Tibial nerve (tissue), 4 donors: ENCODE measurements at regions not wholly inside any gene's neighbourhood (a gene's known extent, or its start where the extent isn't known, plus 50 kb on each side); places are given as distances from the start of the nearest gene placed in this dataset.

Source experiments
- DNase-seq, 2 donors: peaks; one replicate each; pipeline ENCODE4 v3.0.0-alpha.2; 2019; ENCODE audit warnings: low spot score in 2 of 2
- H3K27ac ChIP-seq, 4 donors: fragments of 200-600 bp; sonication (generic) in 3 of 4; one replicate each; pipeline ENCODE4 v1.5.1; 2017 to 2019; ENCODE audit warnings: mild to moderate bottlenecking in 1 of 4
- H3K27me3 ChIP-seq, 2 donors: fragments of 200-600 bp; sonication (generic) in 1 of 2; one replicate each; pipeline versions ENCODE4 v1.5.1 to v1.6.0; 2017 to 2019
- H3K36me3 ChIP-seq, 3 donors: fragments of 200-600 bp; sonication (generic); one replicate each; pipeline ENCODE4 v1.5.1; 2018 to 2019
- H3K4me1 ChIP-seq, 4 donors: fragments of 200-600 bp; sonication (generic) in 3 of 4; one replicate each; pipeline ENCODE4 v1.5.1; 2017 to 2019
- H3K4me3 ChIP-seq, 4 donors: fragments of 200-600 bp; sonication (generic) in 3 of 4; one replicate each; pipeline ENCODE4 v1.5.1; 2017 to 2019; ENCODE audit warnings: mild to moderate bottlenecking in 1 of 4, moderate library complexity in 1 of 4
- H3K9me3 ChIP-seq, 4 donors: fragments of 200-600 bp; sonication (generic) in 3 of 4; one replicate each; pipeline ENCODE4 v1.5.1; 2017 to 2019
- EP300 ChIP-seq, 2 donors: sonication (generic); formaldehyde crosslinking; IDR thresholded peaks; one replicate each; pipeline ENCODE4 v1.6.1; 2017; ENCODE audit warnings: antibody characterized with exemption in 2 of 2, mild to moderate bottlenecking in 1 of 2
- POLR2A ChIP-seq, 2 donors: fragments of 450-650 bp; IDR thresholded peaks; one replicate each; pipeline ENCODE4 v1.6.1; 2017; ENCODE audit warnings: antibody characterized with exemption in 2 of 2, mild to moderate bottlenecking in 2 of 2, moderate library complexity in 2 of 2
- WGBS, 2 donors: methylation state at CpG; one replicate each; pipeline ENCODE4 v1.1.5; 2018; 5-methylcytosine and 5-hydroxymethylcytosine counted together
- TF ChIP-seq, protein P1 (sequence below), 5 experiments: fragments of 200-600 bp in 3 of 5; fragments of 450-650 bp in 2 of 5; sonication (generic) in 3 of 5; IDR thresholded peaks; one replicate each; pipeline ENCODE4 v1.5.1; 2016 to 2019; ENCODE audit warnings: antibody characterized with exemption in 5 of 5, mild to moderate bottlenecking in 3 of 5, moderate library complexity in 2 of 5

- Histone ChIP-seq H3K27me3 (no peaks in the 10 kb centered on the region), H3K36me3 (no peaks in the 10 kb centered on the region)
- no peak for TF ChIP-seq POLR2A (IDR thresholded peaks at IDR 0.05)
- TF ChIP-seq, protein P1, sequence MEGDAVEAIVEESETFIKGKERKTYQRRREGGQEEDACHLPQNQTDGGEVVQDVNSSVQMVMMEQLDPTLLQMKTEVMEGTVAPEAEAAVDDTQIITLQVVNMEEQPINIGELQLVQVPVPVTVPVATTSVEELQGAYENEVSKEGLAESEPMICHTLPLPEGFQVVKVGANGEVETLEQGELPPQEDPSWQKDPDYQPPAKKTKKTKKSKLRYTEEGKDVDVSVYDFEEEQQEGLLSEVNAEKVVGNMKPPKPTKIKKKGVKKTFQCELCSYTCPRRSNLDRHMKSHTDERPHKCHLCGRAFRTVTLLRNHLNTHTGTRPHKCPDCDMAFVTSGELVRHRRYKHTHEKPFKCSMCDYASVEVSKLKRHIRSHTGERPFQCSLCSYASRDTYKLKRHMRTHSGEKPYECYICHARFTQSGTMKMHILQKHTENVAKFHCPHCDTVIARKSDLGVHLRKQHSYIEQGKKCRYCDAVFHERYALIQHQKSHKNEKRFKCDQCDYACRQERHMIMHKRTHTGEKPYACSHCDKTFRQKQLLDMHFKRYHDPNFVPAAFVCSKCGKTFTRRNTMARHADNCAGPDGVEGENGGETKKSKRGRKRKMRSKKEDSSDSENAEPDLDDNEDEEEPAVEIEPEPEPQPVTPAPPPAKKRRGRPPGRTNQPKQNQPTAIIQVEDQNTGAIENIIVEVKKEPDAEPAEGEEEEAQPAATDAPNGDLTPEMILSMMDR (IDR thresholded peaks at IDR 0.05): no peak
- TF ChIP-seq EP300 (IDR thresholded peaks at IDR 0.05): no peak
Observed at GRCh38 chr13:50481936-50482335, 361.6 kb downstream of the DLEU7 start.

DNA sequence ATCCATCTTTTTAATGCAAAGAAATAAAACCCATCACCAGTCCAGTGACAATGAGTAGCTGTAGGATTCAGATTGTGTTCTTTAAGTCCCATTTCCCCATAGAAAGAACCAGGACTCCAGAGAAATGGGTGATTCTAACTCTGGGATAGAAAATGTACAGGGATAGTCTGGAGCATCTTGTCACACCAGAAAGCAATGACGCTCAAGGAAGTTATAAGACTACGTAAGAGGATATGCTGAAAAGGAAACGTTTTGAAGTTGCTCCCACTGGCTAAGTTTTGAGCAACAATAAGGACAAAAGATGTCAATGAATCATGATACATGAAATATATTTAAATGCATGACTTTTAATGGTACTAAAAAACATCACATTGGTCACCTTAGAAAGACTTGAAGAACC, 360.1 kb downstream of the DLEU7 start:
- TF ChIP-seq EP300 (IDR thresholded peaks at IDR 0.05) (no peak), POLR2A (IDR thresholded peaks at IDR 0.05) (no peak)
- TF ChIP-seq, protein P1 (IDR thresholded peaks at IDR 0.05): no peak
- DNase-seq: no peak
- WGBS, 2 donors: 67 to 75% methylated on average over 3 of the region's 3 CpGs

More at GRCh38 chr13:50481936-50482335, 361.6 kb downstream of the DLEU7 start:
- no peaks in the 10 kb centered on the region for H3K9me3 ChIP-seq
- no peak overlapping the region for H3K4me3 ChIP-seq
- no peak for DNase-seq
- H3K27ac ChIP-seq: no peak overlapping the region
- H3K4me1 ChIP-seq: peaks cover 0 to 28% (median 9%) of the 10 kb centered on the region in 4 donors

DNA sequence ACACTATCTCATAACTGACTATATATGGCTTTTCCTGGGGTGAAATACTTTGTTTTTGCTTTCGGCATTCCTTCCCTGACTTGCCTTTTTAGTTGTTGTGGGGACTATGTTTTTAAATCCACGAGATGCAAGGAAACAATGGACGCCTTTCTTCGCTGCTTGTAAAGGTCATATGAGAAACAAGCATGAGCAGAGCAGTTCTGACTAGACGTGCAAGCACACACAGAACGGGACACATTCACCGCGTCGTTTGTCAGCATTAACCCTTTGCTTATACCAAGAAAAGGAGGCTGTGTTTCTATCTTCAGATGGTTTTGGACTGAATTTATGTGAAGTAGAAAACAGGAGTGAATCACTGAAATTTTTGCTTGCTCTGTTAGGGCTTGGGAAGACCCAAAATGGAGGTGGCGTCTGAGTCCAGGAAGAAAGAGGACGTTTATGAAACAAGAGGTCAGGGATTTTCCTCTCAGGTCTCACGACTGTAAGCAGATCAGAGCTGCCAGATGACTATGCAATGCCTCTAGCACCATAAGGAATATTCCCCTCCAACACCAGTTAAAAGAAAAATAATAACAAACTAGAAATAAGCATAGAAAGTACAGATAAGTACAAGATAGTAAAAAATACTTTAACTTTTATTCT, 358.9 kb downstream of the DLEU7 start:
- TF ChIP-seq EP300 (IDR thresholded peaks at IDR 0.05) (peak in 1 of 2 donors; percentile 60), POLR2A (IDR thresholded peaks at IDR 0.05) (no peak)
- TF ChIP-seq, protein P1 (IDR thresholded peaks at IDR 0.05): no peak
- Histone ChIP-seq H3K27me3 (no peaks in the 10 kb centered on the region), H3K9me3 (no peaks in the 10 kb centered on the region), H3K4me3 (peak overlapping the region in 1 of 4 donors; percentile 2), H3K36me3 (no peaks in the 10 kb centered on the region), H3K4me1 (peaks cover 0 to 28% (median 9%) of the 10 kb centered on the region in 4 donors), H3K27ac (peak overlapping the region; percentile 50 to 88 (median 64))
- 38 to 39% methylated on average over 12 of the region's 12 CpGs for WGBS, 2 donors
- no peak for DNase-seq

More for the DNA sequence above, 360.1 kb downstream of the DLEU7 start:
- H3K27ac ChIP-seq: no peak overlapping the region
- H3K9me3 ChIP-seq: no peaks in the 10 kb centered on the region
- no peaks in the 10 kb centered on the region for H3K27me3 ChIP-seq
- no peaks in the 10 kb centered on the region for H3K36me3 ChIP-seq
- peaks cover 0 to 28% (median 9%) of the 10 kb centered on the region in 4 donors for H3K4me1 ChIP-seq
- no peak overlapping the region for H3K4me3 ChIP-seq

GRCh38 chr13:50485979-50486935, 357.2 kb downstream of the DLEU7 start:
- no peak overlapping the region for H3K4me3 ChIP-seq
- WGBS, 2 donors: 32 to 36% methylated on average over 8 of the region's 8 CpGs
- peaks cover 0 to 28% (median 9%) of the 10 kb centered on the region in 4 donors for H3K4me1 ChIP-seq
- no peaks in the 10 kb centered on the region for H3K36me3 ChIP-seq
- no peaks in the 10 kb centered on the region for H3K9me3 ChIP-seq
- no peaks in the 10 kb centered on the region for H3K27me3 ChIP-seq
- DNase-seq: no peak
- peak overlapping the region in 2 of 4 donors; percentile 75 to 88 for H3K27ac ChIP-seq
- TF ChIP-seq, protein P1 (IDR thresholded peaks at IDR 0.05): no peak
- TF ChIP-seq EP300 (IDR thresholded peaks at IDR 0.05): no peak
- TF ChIP-seq POLR2A (IDR thresholded peaks at IDR 0.05): no peak

GRCh38 chr13:50493683-50494082, 349.8 kb downstream of the DLEU7 start:
- WGBS, 2 donors: 64 to 72% methylated on average over 3 of the region's 3 CpGs
- H3K9me3 ChIP-seq: no peaks in the 10 kb centered on the region
- DNase-seq: no peak

More at GRCh38 chr13:50493683-50494082, 349.8 kb downstream of the DLEU7 start:
- Histone ChIP-seq H3K27ac (no peak overlapping the region), H3K36me3 (no peaks in the 10 kb centered on the region), H3K4me1 (no peaks in the 10 kb centered on the region), H3K4me3 (no peak overlapping the region), H3K27me3 (no peaks in the 10 kb centered on the region)
- TF ChIP-seq, protein P1 (IDR thresholded peaks at IDR 0.05): no peak
- no peak for TF ChIP-seq POLR2A (IDR thresholded peaks at IDR 0.05)
- TF ChIP-seq EP300 (IDR thresholded peaks at IDR 0.05): no peak
